ENCODE measurements at regions not wholly inside any gene's neighbourhood (a gene's known extent, or its start where the extent isn't known, plus 50 kb on each side); places are given as distances from the start of the nearest gene placed in this dataset.

GRCh38 chr1:191206513-191207207, 729.0 kb upstream of the BRINP3 start:
- DNase-seq (ENCODE audit: low spot score) (no peak), ATAC-seq (ENCODE audit: insufficient number of reproducible peaks, low FRiP score, low read depth) (no peak)
- no peaks in the 10 kb centered on the region for H3K4me1 ChIP-seq (ENCODE audit: control insufficient read depth in 1 of 2, low read depth in 2 of 2)
- no peak overlapping the region for H3K27ac ChIP-seq
- H3K27me3 ChIP-seq (replicated peaks; ENCODE audit: insufficient read depth): no peaks in the 10 kb centered on the region
- no peak overlapping the region for H3K4me3 ChIP-seq
- no peaks in the 10 kb centered on the region for H3K36me3 ChIP-seq
- H3K9me3 ChIP-seq: no peaks in the 10 kb centered on the region
- TF ChIP-seq CTCF (IDR thresholded peaks at IDR 0.05): no peak

GRCh38 chr1:191222206-191222605, 744.5 kb upstream of the BRINP3 start:
- H3K4me3 ChIP-seq: no peak overlapping the region
- no peaks in the 10 kb centered on the region for H3K36me3 ChIP-seq
- H3K27ac ChIP-seq: no peak overlapping the region
- DNase-seq (ENCODE audit: low spot score) (no peak), ATAC-seq (ENCODE audit: insufficient number of reproducible peaks, low FRiP score, low read depth) (no peak)
- H3K4me1 ChIP-seq (ENCODE audit: control insufficient read depth in 1 of 2, low read depth in 2 of 2): no peaks in the 10 kb centered on the region
- TF ChIP-seq CTCF (IDR thresholded peaks at IDR 0.05): no peak
- H3K27me3 ChIP-seq (replicated peaks; ENCODE audit: insufficient read depth): no peaks in the 10 kb centered on the region
- no peaks in the 10 kb centered on the region for H3K9me3 ChIP-seq

- no peak overlapping the region for H3K4me3 ChIP-seq
- no peak overlapping the region for H3K27ac ChIP-seq
- H3K36me3 ChIP-seq: no peaks in the 10 kb centered on the region
- no peaks in the 10 kb centered on the region for H3K27me3 ChIP-seq (replicated peaks; ENCODE audit: insufficient read depth)
- TF ChIP-seq CTCF (IDR thresholded peaks at IDR 0.05): no peak
- DNase-seq (ENCODE audit: low spot score) (no peak), ATAC-seq (ENCODE audit: insufficient number of reproducible peaks, low FRiP score, low read depth) (no peak)
- H3K9me3 ChIP-seq: no peaks in the 10 kb centered on the region
- H3K4me1 ChIP-seq (ENCODE audit: control insufficient read depth in 1 of 2, low read depth in 2 of 2): no peaks in the 10 kb centered on the region
Measured at GRCh38 chr1:191240925-191241324, 763.3 kb upstream of the BRINP3 start.

GRCh38 chr1:191255354-191256054, 777.8 kb upstream of the BRINP3 start:
- Histone ChIP-seq H3K27me3 (replicated peaks; ENCODE audit: insufficient read depth) (no peaks in the 10 kb centered on the region), H3K36me3 (no peaks in the 10 kb centered on the region), H3K27ac (no peak overlapping the region), H3K4me3 (no peak overlapping the region), H3K9me3 (no peaks in the 10 kb centered on the region), H3K4me1 (ENCODE audit: control insufficient read depth in 1 of 2, low read depth in 2 of 2) (no peaks in the 10 kb centered on the region)
- no peak for TF ChIP-seq CTCF (IDR thresholded peaks at IDR 0.05)
- DNase-seq (ENCODE audit: low spot score) (no peak), ATAC-seq (ENCODE audit: insufficient number of reproducible peaks, low FRiP score, low read depth) (no peak)

GRCh38 chr1:191256917-191257316, 779.3 kb upstream of the BRINP3 start:
- Histone ChIP-seq H3K27ac (no peak overlapping the region), H3K4me3 (no peak overlapping the region), H3K4me1 (ENCODE audit: control insufficient read depth in 1 of 2, low read depth in 2 of 2) (no peaks in the 10 kb centered on the region), H3K9me3 (no peaks in the 10 kb centered on the region), H3K36me3 (no peaks in the 10 kb centered on the region), H3K27me3 (replicated peaks; ENCODE audit: insufficient read depth) (no peaks in the 10 kb centered on the region)
- TF ChIP-seq CTCF (IDR thresholded peaks at IDR 0.05): no peak
- no peak for DNase-seq (ENCODE audit: low spot score)
- no peak for ATAC-seq (ENCODE audit: insufficient number of reproducible peaks, low FRiP score, low read depth)
